WI38 (cell line): ENCODE measurements at regions not wholly inside any gene's neighbourhood (a gene's known extent, or its start where the extent isn't known, plus 50 kb on each side); places are given as distances from the start of the nearest gene placed in this dataset.

Experiments
- H3K4me3 ChIP-seq: 2 replicates; pipeline ENCODE4 v1.5.1; 2011; ENCODE audit warnings: low read depth, mild to moderate bottlenecking, control low read depth, low read length
- CTCF ChIP-seq: IDR thresholded peaks from 2 replicates; pipeline ENCODE4 v1.5.1; 2012; ENCODE audit warnings: low read depth, mild to moderate bottlenecking, control low read depth, low read length

GRCh38 chrX:14476205-14476604 is 53.1 kb upstream of the GLRA2 start:
- no peak for TF ChIP-seq CTCF
- no peak overlapping the region for H3K4me3 ChIP-seq

GRCh38 chrX:14449773-14450172 is 79.6 kb upstream of the GLRA2 start:
- no peak overlapping the region for H3K4me3 ChIP-seq
- no peak for TF ChIP-seq CTCF

- H3K4me3 ChIP-seq: no peak overlapping the region
- no peak for TF ChIP-seq CTCF
Measured at GRCh38 chrX:14448406-14448805, 80.9 kb upstream of the GLRA2 start.

- no peak for TF ChIP-seq CTCF
- H3K4me3 ChIP-seq: no peak overlapping the region
Measured at GRCh38 chrX:14440106-14440505, 89.2 kb upstream of the GLRA2 start.

GRCh38 chrX:14427614-14428013 is 101.7 kb upstream of the GLRA2 start:
- no peak overlapping the region for H3K4me3 ChIP-seq
- no peak for TF ChIP-seq CTCF

- TF ChIP-seq CTCF: no peak
- no peak overlapping the region for H3K4me3 ChIP-seq
Measured at GRCh38 chrX:14420841-14421240, 108.5 kb upstream of the GLRA2 start.

GRCh38 chrX:14412686-14413085 is 116.7 kb upstream of the GLRA2 start:
- no peak for TF ChIP-seq CTCF
- H3K4me3 ChIP-seq: no peak overlapping the region
